DOHH2 (cell line): ENCODE measurements at regions not wholly inside any gene's neighbourhood (a gene's known extent, or its start where the extent isn't known, plus 50 kb on each side); places are given as distances from the start of the nearest gene placed in this dataset.

Source experiments
- H3F3A ChIP-seq: fragments of 200-600 bp; sonication (generic), shearing (Covaris generic); 2 replicates; pipeline ENCODE4 v1.6.0; 2016; ENCODE audit warnings: antibody characterized with exemption, mild to moderate bottlenecking; ENCODE audit not compliant: control insufficient read depth, insufficient read depth
- H3K27ac ChIP-seq: fragments of 200-600 bp; sonication (generic); 2 replicates; pipeline ENCODE4 v1.5.1; 2014; ENCODE audit warnings: low read depth, mild to moderate bottlenecking, low read length, moderate library complexity
- H3K27me3 ChIP-seq: fragments of 200-600 bp; sonication (generic); 2 replicates; pipeline ENCODE4 v1.6.1; 2014; ENCODE audit warnings: mild to moderate bottlenecking, low read length, mixed read lengths; ENCODE audit not compliant: control insufficient read depth
- H3K36me3 ChIP-seq: fragments of 200-600 bp; sonication (generic); 2 replicates; pipeline ENCODE4 v1.6.1; 2014; ENCODE audit warnings: mild to moderate bottlenecking, low read length, moderate library complexity, mixed read lengths; ENCODE audit not compliant: control insufficient read depth
- H3K4me1 ChIP-seq: fragments of 200-600 bp; sonication (generic); 2 replicates; pipeline ENCODE4 v1.6.1; 2014; ENCODE audit warnings: mild to moderate bottlenecking, low read length, mixed read lengths; ENCODE audit not compliant: control insufficient read depth
- H3K4me2 ChIP-seq: fragments of 200-600 bp; sonication (generic); 2 replicates; pipeline ENCODE4 v1.6.0; 2014; ENCODE audit warnings: mild to moderate bottlenecking, low read length, moderate library complexity
- H3K4me3 ChIP-seq: fragments of 200-600 bp; sonication (generic); 2 replicates; pipeline ENCODE4 v1.5.1; 2014; ENCODE audit warnings: mild to moderate bottlenecking, low read length, mixed read lengths
- H3K79me2 ChIP-seq: fragments of 200-600 bp; sonication (generic); 2 replicates; pipeline ENCODE4 v1.6.1; 2014; ENCODE audit warnings: mild to moderate bottlenecking, low read length, mixed read lengths; ENCODE audit not compliant: control insufficient read depth
- H3K9me2 ChIP-seq: fragments of 200-600 bp; sonication (generic); replicated peaks from 2 replicates; pipeline ENCODE4 v1.6.1; 2014; ENCODE audit warnings: mild to moderate bottlenecking, low read length, mixed read lengths; ENCODE audit not compliant: control insufficient read depth
- H3K9me3 ChIP-seq: fragments of 200-600 bp; sonication (generic); 2 replicates; pipeline ENCODE4 v1.6.1; 2014; ENCODE audit warnings: antibody characterized with exemption, low read length, mixed read lengths; ENCODE audit not compliant: control insufficient read depth, insufficient read depth
- H4K20me1 ChIP-seq: fragments of 200-600 bp; sonication (generic); 2 replicates; pipeline ENCODE4 v1.6.0; 2014; ENCODE audit warnings: low read depth, mild to moderate bottlenecking, antibody characterized with exemption, low read length, moderate library complexity; ENCODE audit not compliant: control insufficient read depth, insufficient read depth
- CTCF ChIP-seq: fragments of 200-600 bp; sonication (generic); IDR thresholded peaks from one replicate; pipeline ENCODE4 v1.5.1; 2014; ENCODE audit warnings: antibody characterized with exemption, mild to moderate bottlenecking, low read depth, low read length; ENCODE audit not compliant: poor library complexity, severe bottlenecking
- EZH2phosphoT487 ChIP-seq: fragments of 200-600 bp; sonication (generic); IDR thresholded peaks from 2 replicates; pipeline ENCODE4 v1.6.1; 2017; ENCODE audit warnings: borderline replicate concordance, mild to moderate bottlenecking, antibody characterized with exemption, low read length, moderate library complexity, mixed read lengths

GRCh38 chr5:56580864-56581263 is 234.5 kb upstream of the MAP3K1 start:
- H3K9me2 ChIP-seq: no peaks in the 10 kb centered on the region
- TF ChIP-seq EZH2phosphoT487: no peak
- no peak for TF ChIP-seq CTCF
- H3K79me2 ChIP-seq: no peaks in the 10 kb centered on the region
- H3K9me3 ChIP-seq: peaks cover 4% of the 10 kb centered on the region; the same call in 1 of the 2 replicates
- H3K4me1 ChIP-seq: peaks cover 9% of the 10 kb centered on the region
- no peaks in the 10 kb centered on the region for H3F3A ChIP-seq
- no peak overlapping the region for H3K27ac ChIP-seq
- no peaks in the 10 kb centered on the region for H3K36me3 ChIP-seq
- no peaks in the 10 kb centered on the region for H3K27me3 ChIP-seq
- H3K4me2 ChIP-seq: no peak overlapping the region
- H4K20me1 ChIP-seq: no peaks in the 10 kb centered on the region
- no peak overlapping the region for H3K4me3 ChIP-seq

GRCh38 chr5:56575821-56576220 is 239.5 kb upstream of the MAP3K1 start:
- Histone ChIP-seq H3K36me3 (no peaks in the 10 kb centered on the region), H3K9me3 (no peaks in the 10 kb centered on the region), H3K79me2 (no peaks in the 10 kb centered on the region), H3K4me2 (no peak overlapping the region), H3K9me2 (no peaks in the 10 kb centered on the region), H3K27ac (no peak overlapping the region), H3F3A (no peaks in the 10 kb centered on the region), H3K4me1 (no peaks in the 10 kb centered on the region), H4K20me1 (no peaks in the 10 kb centered on the region), H3K4me3 (no peak overlapping the region), H3K27me3 (no peaks in the 10 kb centered on the region)
- no peak for TF ChIP-seq EZH2phosphoT487
- TF ChIP-seq CTCF: no peak

GRCh38 chr5:56574778-56575177 is 240.6 kb upstream of the MAP3K1 start:
- no peaks in the 10 kb centered on the region for H3K9me3 ChIP-seq
- no peak overlapping the region for H3K4me3 ChIP-seq
- no peaks in the 10 kb centered on the region for H4K20me1 ChIP-seq
- no peaks in the 10 kb centered on the region for H3F3A ChIP-seq
- TF ChIP-seq EZH2phosphoT487: no peak
- no peak for TF ChIP-seq CTCF
- no peaks in the 10 kb centered on the region for H3K79me2 ChIP-seq
- H3K27ac ChIP-seq: no peak overlapping the region
- H3K9me2 ChIP-seq: no peaks in the 10 kb centered on the region
- H3K4me2 ChIP-seq: no peak overlapping the region
- H3K4me1 ChIP-seq: no peaks in the 10 kb centered on the region
- H3K36me3 ChIP-seq: no peaks in the 10 kb centered on the region
- H3K27me3 ChIP-seq: no peaks in the 10 kb centered on the region

GRCh38 chr5:56569566-56569965 is 245.8 kb upstream of the MAP3K1 start:
- Histone ChIP-seq H3K27ac (no peak overlapping the region), H3K9me3 (no peaks in the 10 kb centered on the region), H3K4me1 (peaks cover 17% of the 10 kb centered on the region), H3K4me3 (no peak overlapping the region), H3K9me2 (no peaks in the 10 kb centered on the region), H4K20me1 (no peaks in the 10 kb centered on the region), H3K4me2 (no peak overlapping the region), H3K27me3 (no peaks in the 10 kb centered on the region), H3K79me2 (no peaks in the 10 kb centered on the region), H3K36me3 (no peaks in the 10 kb centered on the region), H3F3A (no peaks in the 10 kb centered on the region)
- TF ChIP-seq CTCF: no peak
- no peak for TF ChIP-seq EZH2phosphoT487
